HEK293T (cell line): ENCODE measurements at regions not wholly inside any gene's neighbourhood (a gene's known extent, or its start where the extent isn't known, plus 50 kb on each side); places are given as distances from the start of the nearest gene placed in this dataset.

Experiments
- CTCF ChIA-PET: fragments of 350-600 bp; formaldehyde crosslinking; extraction: SDS; loops from one replicate; lab custom pipeline; 2021; ENCODE audit warnings: antibody characterized with exemption, inconsistent platforms; lab: Yijun Ruan, JAX
- POLR2A ChIA-PET: fragments of 350-600 bp; formaldehyde crosslinking; extraction: SDS; loops from one replicate; lab custom pipeline; 2020; ENCODE audit warnings: antibody characterized with exemption, inconsistent platforms; lab: Yijun Ruan, JAX
- DNase-seq: peaks from one replicate; pipeline ENCODE4 v3.0.0; 2012; ENCODE audit warnings: mixed read lengths; ENCODE audit errors: extremely low spot score
- ARNT ChIP-seq: fragments of 450-650 bp; IDR thresholded peaks from 2 replicates; pipeline ENCODE4 v1.6.1; 2017; ENCODE audit warnings: mild to moderate bottlenecking
- BHLHE40 ChIP-seq: fragments of 450-650 bp; IDR thresholded peaks from 2 replicates; pipeline ENCODE4 v1.6.1; 2016; ENCODE audit warnings: mild to moderate bottlenecking, moderate library complexity, borderline replicate concordance
- CTBP1 ChIP-seq: fragments of 450-650 bp; IDR thresholded peaks from 2 replicates; pipeline ENCODE4 v1.6.1; 2016; ENCODE audit warnings: borderline replicate concordance
- ELF4 ChIP-seq: fragments of 450-650 bp; IDR thresholded peaks from 2 replicates; pipeline ENCODE4 v1.6.1; 2017; ENCODE audit warnings: antibody characterized with exemption
- FOXA1 ChIP-seq: fragments of 450-650 bp; IDR thresholded peaks from 2 replicates; pipeline ENCODE4 v1.6.1; 2016; ENCODE audit warnings: mild to moderate bottlenecking
- FOXK2 ChIP-seq: fragments of 450-650 bp; IDR thresholded peaks from 2 replicates; pipeline ENCODE4 v1.6.1; 2016; ENCODE audit warnings: mild to moderate bottlenecking
- FOXM1 ChIP-seq: fragments of 450-650 bp; IDR thresholded peaks from 2 replicates; pipeline ENCODE4 v1.6.1; 2017; ENCODE audit warnings: mild to moderate bottlenecking, borderline replicate concordance
- HDGF ChIP-seq: fragments of 450-650 bp; IDR thresholded peaks from 2 replicates; pipeline ENCODE4 v1.6.1; 2017; ENCODE audit warnings: antibody characterized with exemption, borderline replicate concordance
- L3MBTL2 ChIP-seq: fragments of 450-650 bp; conservative IDR thresholded peaks from 2 replicates; pipeline ENCODE4 v1.6.1; 2016; ENCODE audit warnings: mild to moderate bottlenecking
- LEF1 ChIP-seq: fragments of 450-650 bp; IDR thresholded peaks from 2 replicates; pipeline ENCODE4 v1.6.1; 2017; ENCODE audit warnings: mild to moderate bottlenecking, borderline replicate concordance
- NFRKB ChIP-seq: fragments of 450-650 bp; IDR thresholded peaks from 2 replicates; pipeline ENCODE4 v1.6.1; 2016; ENCODE audit warnings: mild to moderate bottlenecking, moderate library complexity
- SP1 ChIP-seq: fragments of 450-650 bp; IDR thresholded peaks from 2 replicates; pipeline ENCODE4 v1.6.1; 2017
- SUZ12 ChIP-seq: fragments of 450-650 bp; IDR thresholded peaks from 2 replicates; pipeline ENCODE4 v1.6.1; 2016; ENCODE audit warnings: mild to moderate bottlenecking
- TARDBP ChIP-seq: fragments of 450-650 bp; IDR thresholded peaks from 2 replicates; pipeline ENCODE4 v1.6.1; 2016
- ZNF384 ChIP-seq: fragments of 450-650 bp; IDR thresholded peaks from 2 replicates; pipeline ENCODE4 v1.6.1; 2016
- TF ChIP-seq, protein P1 (sequence below): fragments of 450-650 bp; IDR thresholded peaks from 2 replicates; pipeline ENCODE4 v1.6.1; 2016

DNA sequence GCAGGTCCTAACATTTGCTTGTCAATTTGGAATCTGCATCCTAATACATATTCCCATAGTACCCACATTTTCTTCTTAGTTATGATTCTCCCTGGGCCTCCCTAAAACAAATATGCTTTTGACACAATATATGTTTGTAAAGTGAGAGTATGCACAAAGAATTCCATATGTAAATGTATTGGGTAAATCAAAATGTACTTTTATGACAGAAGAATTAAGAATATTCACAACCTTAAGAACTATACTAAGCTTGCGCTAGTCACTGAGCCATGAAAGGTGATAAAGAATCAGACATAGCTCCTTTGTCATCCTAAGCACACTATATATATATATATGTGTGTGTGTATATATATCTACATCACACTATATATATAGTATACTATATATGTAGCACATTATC lies 438.5 kb downstream of the ACTL7B start:
- ChIA-PET CTCF (interaction anchor here (0.6 kb wide), 1 partner anchor 590 kb away, joined by 8 read pairs; no protein-coding TSS in a partner anchor), POLR2A (no interaction called here)
- DNase-seq, result no peak
- TF ChIP-seq, protein P1, sequence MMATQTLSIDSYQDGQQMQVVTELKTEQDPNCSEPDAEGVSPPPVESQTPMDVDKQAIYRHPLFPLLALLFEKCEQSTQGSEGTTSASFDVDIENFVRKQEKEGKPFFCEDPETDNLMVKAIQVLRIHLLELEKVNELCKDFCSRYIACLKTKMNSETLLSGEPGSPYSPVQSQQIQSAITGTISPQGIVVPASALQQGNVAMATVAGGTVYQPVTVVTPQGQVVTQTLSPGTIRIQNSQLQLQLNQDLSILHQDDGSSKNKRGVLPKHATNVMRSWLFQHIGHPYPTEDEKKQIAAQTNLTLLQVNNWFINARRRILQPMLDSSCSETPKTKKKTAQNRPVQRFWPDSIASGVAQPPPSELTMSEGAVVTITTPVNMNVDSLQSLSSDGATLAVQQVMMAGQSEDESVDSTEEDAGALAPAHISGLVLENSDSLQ, result no peak
- TF ChIP-seq BHLHE40 (no peak), FOXA1 (no peak), HDGF (no peak), CTBP1 (no peak), SP1 (no peak), TARDBP (no peak), ELF4 (no peak), FOXM1 (no peak), L3MBTL2 (no peak), SUZ12 (no peak), ARNT (no peak), ZNF384 (no peak), LEF1 (no peak)

DNA sequence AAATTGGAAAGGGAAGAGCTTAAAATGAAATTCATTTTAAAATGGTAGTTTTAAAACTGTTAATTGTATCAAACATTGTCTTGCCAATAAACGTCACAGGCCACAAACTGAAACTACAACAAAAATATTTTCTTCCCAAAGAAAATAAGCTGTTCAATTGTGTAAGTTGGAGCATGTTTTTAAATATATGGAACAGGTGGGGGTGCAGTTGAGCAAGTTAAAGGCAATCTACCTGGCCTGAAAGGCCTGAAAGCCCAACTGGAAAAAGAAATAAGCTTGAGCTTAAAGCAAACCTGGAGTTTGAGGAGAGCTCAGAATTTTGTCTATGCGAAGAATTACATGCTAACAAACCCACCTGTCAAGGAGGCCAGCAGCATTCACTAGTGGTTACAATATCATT lies 439.5 kb downstream of the ACTL7B start:
- POLR2A ChIA-PET, result no interaction called here
- DNase-seq, result no peak
- TF ChIP-seq TARDBP, result no peak
- no peak for TF ChIP-seq L3MBTL2
- TF ChIP-seq NFRKB, result no peak
- no peak for TF ChIP-seq SP1
- no peak for TF ChIP-seq LEF1
- no peak for TF ChIP-seq FOXA1
- no peak for TF ChIP-seq FOXM1
- no peak for TF ChIP-seq SUZ12
- CTCF ChIA-PET, result interaction anchor here (0.6 to 0.9 kb wide), 4 partner anchors 143 to 313 kb away, joined by 3 to 4 read pairs (median 3); no protein-coding TSS in a partner anchor

DNA sequence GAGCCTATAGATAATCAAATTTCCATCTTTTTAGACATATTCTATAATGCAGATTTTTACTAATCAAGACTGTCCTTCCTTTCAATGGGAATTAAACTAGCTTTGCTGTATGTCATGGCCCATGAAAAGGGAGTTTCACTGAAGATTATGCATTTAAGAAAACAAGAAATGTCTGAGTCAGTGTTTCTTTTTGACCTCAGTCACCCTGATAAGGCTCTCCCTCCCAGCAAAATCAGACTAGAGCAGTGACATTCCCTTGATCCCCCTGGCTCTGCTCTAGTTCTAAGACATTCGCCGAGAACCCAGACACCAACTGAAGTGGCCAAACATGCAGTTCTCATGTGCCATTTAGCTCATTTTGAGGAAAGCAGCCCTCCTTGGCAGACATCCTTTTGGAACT lies 442.0 kb downstream of the ACTL7B start:
- DNase-seq, result no peak
- ChIA-PET POLR2A (no interaction called here), CTCF (interaction anchor here (0.6 to 1.1 kb wide), 3 partner anchors 281 to 952 kb away, joined by 3 to 4 read pairs (median 3); no protein-coding TSS in a partner anchor)
- TF ChIP-seq FOXK2, result no peak
- TF ChIP-seq, protein P1, result no peak
- TF ChIP-seq CTBP1, result no peak
- no peak for TF ChIP-seq SP1
- TF ChIP-seq LEF1, result no peak
- no peak for TF ChIP-seq TARDBP
- TF ChIP-seq NFRKB, result no peak
- no peak for TF ChIP-seq L3MBTL2
- TF ChIP-seq ELF4, result no peak
- TF ChIP-seq ZNF384, result no peak
- no peak for TF ChIP-seq FOXM1
- TF ChIP-seq ARNT, result no peak

DNA sequence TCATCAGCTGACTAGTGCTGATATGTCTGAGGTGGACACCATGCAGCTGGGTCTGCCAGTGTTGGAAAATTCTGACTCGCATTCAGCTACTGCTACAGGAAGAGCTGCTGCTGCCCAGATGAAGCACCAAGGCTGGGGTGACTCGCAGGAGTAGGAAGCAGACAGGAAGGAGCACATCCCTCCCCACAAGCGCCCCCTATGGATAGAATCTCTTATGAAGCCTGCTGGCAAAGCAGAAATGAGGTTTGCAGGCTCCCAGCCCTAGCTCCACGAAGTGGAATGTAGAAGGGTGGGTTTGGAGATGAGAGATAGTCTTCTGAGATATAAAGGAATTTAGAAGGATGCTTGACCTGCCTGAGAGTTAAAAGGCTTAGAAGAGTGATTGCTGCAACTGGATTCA lies 443.0 kb downstream of the ACTL7B start:
- no peak for DNase-seq
- POLR2A ChIA-PET, result no interaction called here
- CTCF ChIA-PET, result interaction anchor here (0.7 to 1.0 kb wide), 3 partner anchors 10 to 282 kb away, joined by 3 read pairs; no protein-coding TSS in a partner anchor
- TF ChIP-seq ZNF384 (no peak), FOXA1 (no peak), FOXM1 (no peak), NFRKB (no peak), HDGF (no peak), SP1 (no peak), LEF1 (no peak), BHLHE40 (no peak), ELF4 (no peak)

DNA sequence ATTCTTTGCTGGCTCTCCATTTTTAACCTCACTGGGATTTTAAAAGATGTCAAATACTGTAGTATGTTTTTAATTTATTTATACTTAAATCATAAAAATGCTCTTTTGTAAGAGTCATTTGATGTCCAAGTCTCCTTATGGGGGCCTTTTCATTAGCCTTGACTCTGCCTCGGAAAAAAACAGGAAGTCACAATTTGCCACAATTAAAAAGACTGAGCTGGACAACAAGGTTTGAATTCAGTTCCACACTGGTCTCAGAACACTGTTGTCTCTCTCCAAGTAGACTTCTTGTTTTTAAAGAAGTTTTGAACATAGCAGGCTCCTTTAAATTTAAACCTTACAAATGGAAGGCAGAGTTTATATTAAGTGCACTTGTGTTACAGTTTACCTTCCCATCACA lies 444.2 kb downstream of the ACTL7B start:
- POLR2A ChIA-PET, result no interaction called here
- DNase-seq, result no peak
- TF ChIP-seq SP1 (no peak), BHLHE40 (no peak), CTBP1 (no peak), SUZ12 (no peak), FOXM1 (no peak), ARNT (no peak), TARDBP (no peak), LEF1 (no peak), NFRKB (no peak), FOXA1 (no peak), ZNF384 (no peak), FOXK2 (no peak), ELF4 (no peak), L3MBTL2 (no peak), HDGF (no peak)
- TF ChIP-seq, protein P1, result no peak
- CTCF ChIA-PET, result interaction anchor here (1.0 kb wide), 1 partner anchor 32 kb away, joined by 3 read pairs; no protein-coding TSS in a partner anchor

DNA sequence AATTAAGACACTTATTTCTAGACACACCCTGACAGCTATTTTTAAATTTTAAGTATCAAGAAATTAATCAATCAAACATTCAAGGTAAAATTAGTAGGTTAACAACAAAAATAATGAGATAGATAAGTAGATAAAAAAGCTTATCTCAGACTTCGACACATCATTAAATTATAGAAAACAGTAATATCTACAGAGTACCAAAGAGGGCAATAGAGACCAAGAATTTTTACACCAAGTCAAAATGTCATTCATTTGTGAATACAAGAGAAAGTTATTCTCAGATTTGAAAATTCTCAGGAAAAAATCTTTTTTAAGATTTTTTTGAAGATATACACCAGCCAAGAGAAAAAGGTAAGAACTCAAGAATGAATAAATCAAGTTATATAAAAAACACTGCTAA lies 445.6 kb downstream of the ACTL7B start:
- TF ChIP-seq FOXK2 (no peak), LEF1 (no peak), BHLHE40 (no peak), ARNT (no peak), ELF4 (no peak), SP1 (no peak), SUZ12 (no peak), HDGF (no peak), FOXA1 (no peak), ZNF384 (no peak), L3MBTL2 (no peak), FOXM1 (no peak), CTBP1 (no peak), TARDBP (no peak)
- TF ChIP-seq, protein P1, result no peak
- CTCF ChIA-PET, result no interaction called here
- POLR2A ChIA-PET, result no interaction called here
- DNase-seq, result no peak
